SW 1271 (cell line): ENCODE measurements at regions not wholly inside any gene's neighbourhood (a gene's known extent, or its start where the extent isn't known, plus 50 kb on each side); places are given as distances from the start of the nearest gene placed in this dataset.

Experiments
- DNase-seq, 2 experiments: peaks; one replicate each; lab custom pipeline; 2025; lab: John Stamatoyannopoulos, UW

- no peak for DNase-seq
Measured at GRCh38 chr20:6693178-6693807, 74.2 kb upstream of the BMP2 start.

GRCh38 chr20:6692566-6693173 lies 74.8 kb upstream of the BMP2 start:
- no peak for DNase-seq

- DNase-seq: no peak
Measured at GRCh38 chr20:6691516-6691915, 76.0 kb upstream of the BMP2 start.

- DNase-seq: no peak
Measured at GRCh38 chr20:6689339-6689973, 78.0 kb upstream of the BMP2 start.

- DNase-seq: no peak
Measured at GRCh38 chr20:6686171-6686570, 81.3 kb upstream of the BMP2 start.

- no peak for DNase-seq
Measured at GRCh38 chr20:6685626-6686025, 81.9 kb upstream of the BMP2 start.

GRCh38 chr20:6685181-6685582 lies 82.3 kb upstream of the BMP2 start:
- DNase-seq: no peak

- DNase-seq: no peak
Measured at GRCh38 chr20:6683021-6683977, 84.2 kb upstream of the BMP2 start.

- DNase-seq: no peak
Measured at GRCh38 chr20:6680854-6681253, 86.6 kb upstream of the BMP2 start.

- no peak for DNase-seq
Measured at GRCh38 chr20:6680441-6680840, 87.0 kb upstream of the BMP2 start.

GRCh38 chr20:6679086-6679485 lies 88.4 kb upstream of the BMP2 start:
- no peak for DNase-seq

GRCh38 chr20:6678101-6678500 lies 89.4 kb upstream of the BMP2 start:
- DNase-seq: no peak

GRCh38 chr20:6674831-6675230 lies 92.7 kb upstream of the BMP2 start:
- no peak for DNase-seq

- DNase-seq: no peak
Measured at GRCh38 chr20:6673071-6673470, 94.4 kb upstream of the BMP2 start.

- DNase-seq: no peak
Measured at GRCh38 chr20:6671829-6672228, 95.7 kb upstream of the BMP2 start.

GRCh38 chr20:6668546-6668945 lies 98.9 kb upstream of the BMP2 start:
- no peak for DNase-seq

- DNase-seq: no peak
Measured at GRCh38 chr20:6665621-6666355, 101.7 kb upstream of the BMP2 start.

GRCh38 chr20:6665161-6665560 lies 102.3 kb upstream of the BMP2 start:
- DNase-seq: no peak

GRCh38 chr20:6664574-6664973 lies 102.9 kb upstream of the BMP2 start:
- DNase-seq: no peak

GRCh38 chr20:6663751-6664388 lies 103.6 kb upstream of the BMP2 start:
- DNase-seq: no peak

- peak in 1 of 2 experiments; percentile 26 for DNase-seq
Measured at GRCh38 chr20:6663104-6663503, 104.4 kb upstream of the BMP2 start.
